ENCODE measurements at regions not wholly inside any gene's neighbourhood (a gene's known extent, or its start where the extent isn't known, plus 50 kb on each side); places are given as distances from the start of the nearest gene placed in this dataset.

GRCh38 chr6:12522347-12522746 lies 194.2 kb upstream of the PHACTR1 start:
- Mint-ChIP-seq H3K27ac (no peak overlapping the region), H3K4me3 (no peak overlapping the region), H3K9me3 (ENCODE audit: insufficient read depth) (no peaks in the 10 kb centered on the region), H3K4me1 (no peaks in the 10 kb centered on the region), H3K27me3 (peaks cover 26% of the 10 kb centered on the region)
- ATAC-seq (ENCODE audit: low read depth): no peak
- intact Hi-C loops (cut with micrococcal nuclease): no loop called here
- no peak overlapping the region for H3K27ac ChIP-seq (ENCODE audit: low read length in 2 of 2)
- ChIA-PET CTCF (no interaction called here), POLR2A (no interaction called here)
- H3K36me3 ChIP-seq (replicated peaks in 1 of 2; ENCODE audit: control extremely low read depth in 1 of 2, control insufficient read depth in 1 of 2, extremely low read depth in 1 of 2, insufficient read depth in 2 of 2, low read length in 1 of 2): no peaks in the 10 kb centered on the region
- H2AFZ ChIP-seq (ENCODE audit: insufficient read depth, low read depth, low read length, poor library complexity, severe bottlenecking): no peak overlapping the region
- peaks cover 0 to 3% (median 0%) of the 10 kb centered on the region in 4 experiments for H3K27me3 ChIP-seq (replicated peaks in 1 of 4; ENCODE audit: control extremely low read depth in 1 of 4, control insufficient read depth in 3 of 4, insufficient read depth in 4 of 4, low read length in 3 of 4)
- peaks cover 0 to 3% (median 0%) of the 10 kb centered on the region in 3 donors for H3K9me3 ChIP-seq (ENCODE audit: control extremely low read depth in 1 of 3, control insufficient read depth in 2 of 3, insufficient read depth in 1 of 3, low read length in 2 of 3)
- no CpG with 5 or more reads among the region's 1 CpG for WGBS (ENCODE audit: insufficient coverage)
- TF ChIP-seq EZH2 (IDR thresholded peaks at IDR 0.05; ENCODE audit: borderline replicate concordance, insufficient read depth, low read depth, low read length, poor library complexity, severe bottlenecking) (no peak), CTCF (IDR thresholded peaks at IDR 0.05) (no peak)
- no peak overlapping the region for H3K9ac ChIP-seq (ENCODE audit: low read length)
- H3K79me2 ChIP-seq (ENCODE audit: control insufficient read depth, insufficient read depth, low read length): no peaks in the 10 kb centered on the region
- H3K4me3 ChIP-seq (ENCODE audit: control extremely low read depth in 1 of 5, extremely low read depth in 1 of 5, insufficient read depth in 1 of 5, low read depth in 2 of 5, low read length in 4 of 5): no peak overlapping the region
- no peaks in the 10 kb centered on the region for H3K4me1 ChIP-seq (ENCODE audit: control insufficient read depth in 2 of 2, insufficient read depth in 2 of 2, low read length in 2 of 2)
- no peaks in the 10 kb centered on the region for H4K20me1 ChIP-seq (ENCODE audit: control insufficient read depth, insufficient read depth, low read length, poor library complexity, severe bottlenecking)
- DNase-seq: no peak
- H3K4me2 ChIP-seq (replicated peaks; ENCODE audit: low read depth, low read length, poor library complexity, severe bottlenecking): no peak overlapping the region

DNA sequence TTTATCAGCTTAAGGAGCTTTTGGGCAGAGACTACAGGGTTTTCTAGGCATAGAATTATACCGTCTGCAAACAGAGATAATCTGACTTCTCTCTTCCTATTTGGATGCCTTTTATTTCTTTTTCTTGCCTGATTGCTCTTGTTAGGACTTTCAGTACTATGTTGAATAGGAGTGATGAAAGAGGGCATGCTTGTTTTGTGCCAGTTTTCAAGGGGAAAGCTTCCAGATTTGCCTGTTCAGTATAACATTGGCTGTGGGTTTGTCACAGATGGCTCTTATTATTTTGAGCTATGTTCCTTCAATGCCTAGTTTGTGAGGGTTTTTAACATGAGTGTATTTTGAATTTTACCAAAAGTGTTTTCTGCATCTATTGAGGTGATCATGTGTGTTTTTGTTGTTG lies 192.8 kb upstream of the PHACTR1 start:
- H3K4me1 ChIP-seq (ENCODE audit: control insufficient read depth in 2 of 2, insufficient read depth in 2 of 2, low read length in 2 of 2): no peaks in the 10 kb centered on the region
- no peak for ATAC-seq (ENCODE audit: low read depth)
- no peak overlapping the region for H3K4me3 ChIP-seq (ENCODE audit: control extremely low read depth in 1 of 5, extremely low read depth in 1 of 5, insufficient read depth in 1 of 5, low read depth in 2 of 5, low read length in 4 of 5)
- H3K4me2 ChIP-seq (replicated peaks; ENCODE audit: low read depth, low read length, poor library complexity, severe bottlenecking): no peak overlapping the region
- no peak overlapping the region for H3K27ac ChIP-seq (ENCODE audit: low read length in 2 of 2)
- WGBS (ENCODE audit: insufficient coverage): 100% methylated on average over 1 of the region's 1 CpG
- no peaks in the 10 kb centered on the region for H3K79me2 ChIP-seq (ENCODE audit: control insufficient read depth, insufficient read depth, low read length)
- H4K20me1 ChIP-seq (ENCODE audit: control insufficient read depth, insufficient read depth, low read length, poor library complexity, severe bottlenecking): no peaks in the 10 kb centered on the region
- Mint-ChIP-seq H3K27ac (no peak overlapping the region), H3K9me3 (ENCODE audit: insufficient read depth) (no peaks in the 10 kb centered on the region), H3K27me3 (peaks cover 29% of the 10 kb centered on the region), H3K4me1 (no peaks in the 10 kb centered on the region), H3K4me3 (no peak overlapping the region)
- H2AFZ ChIP-seq (ENCODE audit: insufficient read depth, low read depth, low read length, poor library complexity, severe bottlenecking): no peak overlapping the region
- DNase-seq: no peak
- ChIA-PET POLR2A (no interaction called here), CTCF (no interaction called here)
- intact Hi-C loops (cut with micrococcal nuclease): no loop called here
- H3K9me3 ChIP-seq (ENCODE audit: control extremely low read depth in 1 of 3, control insufficient read depth in 2 of 3, insufficient read depth in 1 of 3, low read length in 2 of 3): peaks cover 0 to 3% (median 0%) of the 10 kb centered on the region in 3 donors
- peaks cover 0 to 3% (median 0%) of the 10 kb centered on the region in 4 experiments for H3K27me3 ChIP-seq (replicated peaks in 1 of 4; ENCODE audit: control extremely low read depth in 1 of 4, control insufficient read depth in 3 of 4, insufficient read depth in 4 of 4, low read length in 3 of 4)
- H3K9ac ChIP-seq (ENCODE audit: low read length): no peak overlapping the region
- no peaks in the 10 kb centered on the region for H3K36me3 ChIP-seq (replicated peaks in 1 of 2; ENCODE audit: control extremely low read depth in 1 of 2, control insufficient read depth in 1 of 2, extremely low read depth in 1 of 2, insufficient read depth in 2 of 2, low read length in 1 of 2)
- TF ChIP-seq CTCF (IDR thresholded peaks at IDR 0.05): no peak
- no peak for TF ChIP-seq EZH2 (IDR thresholded peaks at IDR 0.05; ENCODE audit: borderline replicate concordance, insufficient read depth, low read depth, low read length, poor library complexity, severe bottlenecking)
